GM11168 (cell line): ENCODE measurements at regions not wholly inside any gene's neighbourhood (a gene's known extent, or its start where the extent isn't known, plus 50 kb on each side); places are given as distances from the start of the nearest gene placed in this dataset.

Experiments used
- in situ Hi-C: fragments of 300-500 bp; cut with MboI; formaldehyde crosslinking; loops from one replicate; pipeline ENCODE4 v1.12.0; 2022; ENCODE audit warnings: low sequenced_read_pairs; ENCODE audit not compliant: unreplicated experiment

GRCh38 chr10:31648966-31649365 lies 279.7 kb downstream of the ARHGAP12 start:
- in situ Hi-C loops = no loop called here

GRCh38 chr10:31647861-31648260 lies 280.8 kb downstream of the ARHGAP12 start:
- in situ Hi-C loops = no loop called here

GRCh38 chr10:31646519-31646918 lies 282.1 kb downstream of the ARHGAP12 start:
- in situ Hi-C loops = no loop called here

GRCh38 chr10:31645786-31646185 lies 282.8 kb downstream of the ARHGAP12 start:
- in situ Hi-C loops = no loop called here

GRCh38 chr10:31644931-31645633 lies 283.5 kb downstream of the ARHGAP12 start:
- in situ Hi-C loops = no loop called here

- in situ Hi-C loops = no loop called here
Observed at GRCh38 chr10:31642281-31642680, 286.4 kb downstream of the ARHGAP12 start.

- in situ Hi-C loops = no loop called here
Observed at GRCh38 chr10:31635415-31636065, 293.1 kb downstream of the ARHGAP12 start.

GRCh38 chr10:31635009-31635408 lies 293.6 kb downstream of the ARHGAP12 start:
- in situ Hi-C loops = no loop called here

GRCh38 chr10:31630861-31631567 lies 297.6 kb downstream of the ARHGAP12 start:
- in situ Hi-C loops = no loop called here

GRCh38 chr10:31625566-31625965 lies 303.1 kb downstream of the ARHGAP12 start:
- in situ Hi-C loops = no loop called here

GRCh38 chr10:31624611-31625010 lies 304.0 kb downstream of the ARHGAP12 start:
- in situ Hi-C loops = no loop called here

GRCh38 chr10:31623947-31624346 lies 304.7 kb downstream of the ARHGAP12 start:
- in situ Hi-C loops = no loop called here

GRCh38 chr10:31623466-31623865 lies 304.4 kb downstream of the ZEB1 start:
- in situ Hi-C loops = no loop called here

- in situ Hi-C loops = no loop called here
Observed at GRCh38 chr10:31622978-31623377, 304.0 kb downstream of the ZEB1 start.

- in situ Hi-C loops = no loop called here
Observed at GRCh38 chr10:31621733-31622132, 302.7 kb downstream of the ZEB1 start.

GRCh38 chr10:31620226-31621151 lies 301.5 kb downstream of the ZEB1 start:
- in situ Hi-C loops = no loop called here

- in situ Hi-C loops = no loop called here
Observed at GRCh38 chr10:31619531-31620061, 300.6 kb downstream of the ZEB1 start.

GRCh38 chr10:31618541-31619291 lies 299.7 kb downstream of the ZEB1 start:
- in situ Hi-C loops = no loop called here

- in situ Hi-C loops = no loop called here
Observed at GRCh38 chr10:31617757-31618156, 298.7 kb downstream of the ZEB1 start.
